OCI-LY7 (cell line): ENCODE measurements at regions not wholly inside any gene's neighbourhood (a gene's known extent, or its start where the extent isn't known, plus 50 kb on each side); places are given as distances from the start of the nearest gene placed in this dataset.
A peak's percentile ranks its signal among the peaks of the same experiment; 100 is the strongest.

Experiments
- BruUV-seq: library from RNA; stranded (reverse); fragments of 400-500 nt; replicated peaks from 2 replicates; lab custom pipeline; 2021; lab: Mats Ljungman, UMichigan
- CTCF ChIA-PET: fragments of 300-600 bp; sonication (Branson Sonifier 250); formaldehyde crosslinking; loops from one replicate; lab custom pipeline; 2022; ENCODE audit warnings: antibody characterized with exemption; ENCODE audit not compliant: unreplicated experiment; lab: Charles Lee
- POLR2A ChIA-PET: fragments of 300-600 bp; sonication (Branson Sonifier 250); formaldehyde crosslinking; loops from one replicate; lab custom pipeline; 2022; ENCODE audit warnings: antibody characterized with exemption; lab: Charles Lee
- DNase-seq: peaks from one replicate; pipeline ENCODE4 v3.0.0-alpha.2; 2015; ENCODE audit warnings: low spot score
- H2AFZ ChIP-seq: fragments of 200-600 bp; sonication (generic), shearing (Covaris generic); 2 replicates; pipeline ENCODE4 v1.6.1; 2014; ENCODE audit warnings: mild to moderate bottlenecking, antibody characterized with exemption, low read length, moderate library complexity
- H3K27ac ChIP-seq: fragments of 200-600 bp; sonication (generic); 2 replicates; pipeline ENCODE4 v1.5.1; 2014; ENCODE audit warnings: mixed run types, low read depth, mild to moderate bottlenecking, moderate library complexity, low read length, inconsistent platforms; ENCODE audit not compliant: poor library complexity, severe bottlenecking
- H3K36me3 ChIP-seq: fragments of 200-600 bp; sonication (generic); 2 replicates; pipeline ENCODE4 v1.6.1; 2014; ENCODE audit warnings: mild to moderate bottlenecking, antibody characterized with exemption, low read length, moderate library complexity, mixed read lengths; ENCODE audit not compliant: insufficient read depth
- H3K4me1 ChIP-seq: fragments of 200-600 bp; sonication (generic); 2 replicates; pipeline ENCODE4 v1.5.1; 2014; ENCODE audit warnings: mild to moderate bottlenecking, low read length; ENCODE audit not compliant: insufficient read depth, poor library complexity, severe bottlenecking
- H3K4me2 ChIP-seq: fragments of 200-600 bp; sonication (generic); 2 replicates; pipeline ENCODE4 v1.6.1; 2014; ENCODE audit warnings: mild to moderate bottlenecking, low read length
- H3K4me3 ChIP-seq: fragments of 200-600 bp; sonication (generic); 2 replicates; pipeline ENCODE4 v1.5.1; 2014; ENCODE audit warnings: mild to moderate bottlenecking, low read depth, low read length; ENCODE audit not compliant: poor library complexity, severe bottlenecking
- H3K79me2 ChIP-seq: fragments of 200-600 bp; sonication (generic); 2 replicates; pipeline ENCODE4 v1.6.1; 2016; ENCODE audit warnings: low read depth, mild to moderate bottlenecking, low read length, moderate library complexity, mixed read lengths; ENCODE audit not compliant: insufficient read depth
- H3K9me2 ChIP-seq: fragments of 200-600 bp; sonication (generic); 2 replicates; pipeline ENCODE4 v1.6.1; 2016; ENCODE audit warnings: mild to moderate bottlenecking, low read length, mixed read lengths; ENCODE audit not compliant: insufficient read depth
- H3K9me3 ChIP-seq: fragments of 200-600 bp; sonication (generic); 2 replicates; pipeline ENCODE4 v1.6.1; 2014; ENCODE audit warnings: mild to moderate bottlenecking, mixed run types, low read length, mixed read lengths
- H4K20me1 ChIP-seq: fragments of 200-600 bp; sonication (generic); 2 replicates; pipeline ENCODE4 v1.6.1; 2014; ENCODE audit warnings: mild to moderate bottlenecking, antibody characterized with exemption, low read length, moderate library complexity, mixed read lengths; ENCODE audit not compliant: insufficient read depth
- EZH2phosphoT487 ChIP-seq: fragments of 200-600 bp; sonication (generic); IDR thresholded peaks from 2 replicates; pipeline ENCODE4 v1.6.1; 2018; ENCODE audit warnings: low read depth, borderline replicate concordance, mild to moderate bottlenecking, mixed run types, antibody characterized with exemption, low read length, moderate library complexity, mixed read lengths
- intact Hi-C: fragments of 100-400 bp; cut with micrococcal nuclease; formaldehyde crosslinking; loops from one replicate; pipeline ENCODE4 v1.10.0; 2022; ENCODE audit not compliant: unreplicated experiment
- TF ChIP-seq, protein P1 (sequence below): fragments of 200-600 bp; sonication (generic); conservative IDR thresholded peaks from 2 replicates; pipeline ENCODE4 v1.5.1; 2014; ENCODE audit warnings: mild to moderate bottlenecking, antibody characterized with exemption, low read length, moderate library complexity, mixed read lengths

DNA sequence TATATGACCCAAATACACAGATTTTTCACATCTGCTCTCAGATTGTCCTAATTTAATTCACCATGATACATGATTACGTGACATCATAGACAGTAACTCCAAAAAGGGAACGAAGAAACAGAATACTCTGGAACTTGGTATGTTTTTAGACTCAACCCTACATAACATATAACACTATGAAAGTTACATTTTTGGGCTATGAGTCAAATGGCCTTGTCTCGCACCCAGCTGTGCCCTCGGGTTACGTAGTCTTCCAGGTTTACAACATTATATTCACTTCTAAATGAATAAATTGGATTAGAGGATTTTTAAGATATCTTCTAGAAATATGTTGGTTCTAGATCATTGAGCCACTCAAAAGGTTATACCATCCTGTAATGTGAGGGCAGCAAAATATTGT lies 2089.6 kb upstream of the TENM3 start:
- Histone ChIP-seq H2AFZ (peak overlapping the region; percentile 90; the same call in 1 of the 2 replicates), H3K79me2 (no peaks in the 10 kb centered on the region), H3K36me3 (peaks cover 4% of the 10 kb centered on the region; the same call in 1 of the 2 replicates), H4K20me1 (no peaks in the 10 kb centered on the region), H3K27ac (no peak overlapping the region), H3K4me2 (no peak overlapping the region), H3K4me1 (peaks cover 72% of the 10 kb centered on the region), H3K9me3 (peaks cover 8% of the 10 kb centered on the region; the same call in 1 of the 2 replicates), H3K4me3 (no peak overlapping the region), H3K9me2 (no peaks in the 10 kb centered on the region)
- no peak for TF ChIP-seq EZH2phosphoT487
- TF ChIP-seq, protein P1, sequence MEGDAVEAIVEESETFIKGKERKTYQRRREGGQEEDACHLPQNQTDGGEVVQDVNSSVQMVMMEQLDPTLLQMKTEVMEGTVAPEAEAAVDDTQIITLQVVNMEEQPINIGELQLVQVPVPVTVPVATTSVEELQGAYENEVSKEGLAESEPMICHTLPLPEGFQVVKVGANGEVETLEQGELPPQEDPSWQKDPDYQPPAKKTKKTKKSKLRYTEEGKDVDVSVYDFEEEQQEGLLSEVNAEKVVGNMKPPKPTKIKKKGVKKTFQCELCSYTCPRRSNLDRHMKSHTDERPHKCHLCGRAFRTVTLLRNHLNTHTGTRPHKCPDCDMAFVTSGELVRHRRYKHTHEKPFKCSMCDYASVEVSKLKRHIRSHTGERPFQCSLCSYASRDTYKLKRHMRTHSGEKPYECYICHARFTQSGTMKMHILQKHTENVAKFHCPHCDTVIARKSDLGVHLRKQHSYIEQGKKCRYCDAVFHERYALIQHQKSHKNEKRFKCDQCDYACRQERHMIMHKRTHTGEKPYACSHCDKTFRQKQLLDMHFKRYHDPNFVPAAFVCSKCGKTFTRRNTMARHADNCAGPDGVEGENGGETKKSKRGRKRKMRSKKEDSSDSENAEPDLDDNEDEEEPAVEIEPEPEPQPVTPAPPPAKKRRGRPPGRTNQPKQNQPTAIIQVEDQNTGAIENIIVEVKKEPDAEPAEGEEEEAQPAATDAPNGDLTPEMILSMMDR: no peak
- no peak for DNase-seq
- ChIA-PET POLR2A (interaction anchor here (0.6 to 0.7 kb wide), 2 partner anchors 171 to 192 kb away, joined by 3 read pairs; no protein-coding TSS in a partner anchor), CTCF (no interaction called here)
- BruUV-seq: no TSS peak
- intact Hi-C loops: no loop called here

DNA sequence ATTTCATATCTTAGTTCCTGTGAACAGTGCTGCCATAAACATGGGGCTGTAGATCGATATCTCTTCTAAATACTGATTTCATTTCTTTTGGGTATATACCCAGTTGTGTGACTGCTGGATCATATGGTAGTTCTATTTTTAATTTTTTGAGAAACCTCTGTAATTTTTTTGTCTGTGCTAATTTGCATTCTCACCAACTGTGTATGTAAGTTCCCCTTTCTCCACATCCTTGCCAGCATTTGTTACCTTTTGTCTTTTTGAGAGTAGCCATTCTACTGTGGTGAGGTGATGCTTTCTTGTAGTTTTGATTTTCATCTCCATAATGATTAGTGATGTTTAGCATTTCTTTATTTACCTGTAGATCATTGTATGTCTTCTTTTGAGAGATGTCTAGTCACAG lies 2086.5 kb upstream of the TENM3 start:
- Histone ChIP-seq H3K79me2 (no peaks in the 10 kb centered on the region), H3K4me1 (peaks cover 74% of the 10 kb centered on the region), H3K27ac (peak overlapping the region; percentile 59), H3K36me3 (peaks cover 4% of the 10 kb centered on the region; the same call in 1 of the 2 replicates), H3K9me3 (peaks cover 8% of the 10 kb centered on the region; the same call in 1 of the 2 replicates), H2AFZ (peak overlapping the region; percentile 90), H4K20me1 (no peaks in the 10 kb centered on the region), H3K9me2 (no peaks in the 10 kb centered on the region), H3K4me3 (peak overlapping the region; percentile 26), H3K4me2 (peak overlapping the region; percentile 49)
- intact Hi-C loops: loop anchor here (5.0 kb wide), 1 partner anchor 164 kb away; no protein-coding TSS in a partner anchor
- POLR2A ChIA-PET: interaction anchor here (0.6 to 0.8 kb wide), 2 partner anchors 11 to 15 kb away, joined by 3 read pairs; no protein-coding TSS in a partner anchor
- TF ChIP-seq, protein P1: no peak
- no peak for TF ChIP-seq EZH2phosphoT487
- CTCF ChIA-PET: no interaction called here
- no TSS peak for BruUV-seq
- DNase-seq: peak; percentile 71

DNA sequence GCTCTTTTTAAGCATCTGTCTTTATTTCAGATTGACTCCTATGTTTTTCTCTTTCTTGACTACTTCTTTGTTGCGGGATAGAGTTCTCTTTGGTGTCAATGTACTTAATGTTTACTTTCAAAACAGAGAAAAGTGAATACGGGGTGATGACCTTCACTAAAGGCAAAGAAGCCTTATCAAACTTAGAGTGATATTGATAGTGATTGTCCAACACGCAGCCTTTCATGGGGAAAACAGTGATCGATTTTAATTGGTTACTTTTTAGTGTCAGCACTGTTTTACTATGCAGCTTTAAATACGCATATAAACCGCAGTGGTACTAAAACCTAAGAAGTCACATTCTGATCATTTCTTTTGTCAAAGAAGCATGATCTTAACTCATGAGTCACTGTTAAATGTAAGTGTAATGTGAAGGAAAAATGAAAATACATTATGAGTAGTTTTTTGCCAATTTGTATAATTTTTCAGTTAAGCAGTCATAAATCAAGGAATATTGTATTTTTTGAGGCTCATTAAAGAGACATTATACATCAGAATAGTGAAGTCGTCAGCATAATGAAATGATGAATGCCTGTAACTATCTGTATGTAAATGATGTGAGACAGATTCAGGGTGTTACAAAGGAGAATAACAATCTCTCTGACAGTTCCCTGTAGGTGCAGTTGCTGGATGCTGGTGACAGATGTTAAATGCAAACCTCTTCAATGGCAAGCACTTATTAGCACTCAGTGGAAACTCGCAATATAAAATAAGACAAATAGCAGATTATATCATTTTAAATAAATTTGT lies 2082.8 kb upstream of the TENM3 start:
- Histone ChIP-seq H3K9me2 (no peaks in the 10 kb centered on the region), H2AFZ (peak overlapping the region; percentile 69; the same call in 1 of the 2 replicates), H3K9me3 (no peaks in the 10 kb centered on the region), H3K79me2 (no peaks in the 10 kb centered on the region), H4K20me1 (no peaks in the 10 kb centered on the region), H3K4me2 (no peak overlapping the region), H3K36me3 (peaks cover 4% of the 10 kb centered on the region; the same call in 1 of the 2 replicates), H3K27ac (no peak overlapping the region), H3K4me1 (peaks cover 41% of the 10 kb centered on the region), H3K4me3 (no peak overlapping the region)
- ChIA-PET POLR2A (interaction anchor here (0.6 to 1.4 kb wide), 11 partner anchors 9 to 1864 kb away, joined by 3 to 6 read pairs (median 3); no protein-coding TSS in a partner anchor), CTCF (no interaction called here)
- intact Hi-C loops: no loop called here
- BruUV-seq: no TSS peak
- DNase-seq: no peak
- TF ChIP-seq, protein P1: no peak
- no peak for TF ChIP-seq EZH2phosphoT487
